Epithelial cell of prostate (primary cell): ENCODE measurements at regions not wholly inside any gene's neighbourhood (a gene's known extent, or its start where the extent isn't known, plus 50 kb on each side); places are given as distances from the start of the nearest gene placed in this dataset.
"Not testable (repeated sequence)": the region's sequence is repeated elsewhere in the genome, so short reads cannot be mapped to it uniquely, and the experiment has no call there.

Experiments used
- DNase-seq: peaks from one replicate; pipeline ENCODE4 v3.0.0-alpha.2; 2011; ENCODE audit warnings: low read depth, low spot score
- H3K27ac ChIP-seq: fragments of 450-650 bp; 2 replicates; pipeline ENCODE4 v1.5.1; 2017; ENCODE audit warnings: mild to moderate bottlenecking

GRCh38 chr16:79863128-79864031, 262.8 kb upstream of the MAF start:
- no peak overlapping the region for H3K27ac ChIP-seq
- no peak for DNase-seq

GRCh38 chr16:79862601-79863000, 262.1 kb upstream of the MAF start:
- H3K27ac ChIP-seq: no peak overlapping the region
- DNase-seq: no peak

GRCh38 chr16:79856581-79856980, 256.0 kb upstream of the MAF start:
- no peak for DNase-seq
- no peak overlapping the region for H3K27ac ChIP-seq

- no peak overlapping the region for H3K27ac ChIP-seq
- DNase-seq: no peak
Measured at GRCh38 chr16:79850348-79850747, 249.8 kb upstream of the MAF start.

- H3K27ac ChIP-seq: no peak overlapping the region
- DNase-seq: no peak
Measured at GRCh38 chr16:79849119-79849518, 248.6 kb upstream of the MAF start.

- no peak overlapping the region for H3K27ac ChIP-seq
Measured at GRCh38 chr16:79848719-79849118, 248.2 kb upstream of the MAF start.

GRCh38 chr16:79847569-79847968, 247.0 kb upstream of the MAF start:
- no peak overlapping the region for H3K27ac ChIP-seq
- no peak for DNase-seq

More at GRCh38 chr16:79848719-79849118, 248.2 kb upstream of the MAF start:
- no peak for DNase-seq

GRCh38 chr16:79847101-79847500, 246.6 kb upstream of the MAF start:
- no peak overlapping the region for H3K27ac ChIP-seq

GRCh38 chr16:79845734-79846135, 245.2 kb upstream of the MAF start:
- no peak overlapping the region for H3K27ac ChIP-seq
- no peak for DNase-seq

More at GRCh38 chr16:79847101-79847500, 246.6 kb upstream of the MAF start:
- no peak for DNase-seq

- H3K27ac ChIP-seq: no peak overlapping the region
- DNase-seq: no peak
Measured at GRCh38 chr16:79845033-79845733, 244.6 kb upstream of the MAF start.

- no peak for DNase-seq
- no peak overlapping the region for H3K27ac ChIP-seq
Measured at GRCh38 chr16:79844603-79845002, 244.1 kb upstream of the MAF start.

GRCh38 chr16:79843631-79844043, 243.1 kb upstream of the MAF start:
- H3K27ac ChIP-seq: no peak overlapping the region
- no peak for DNase-seq

GRCh38 chr16:79843145-79843544, 242.6 kb upstream of the MAF start:
- H3K27ac ChIP-seq: no peak overlapping the region
- no peak for DNase-seq

- H3K27ac ChIP-seq: no peak overlapping the region
- DNase-seq: no peak
Measured at GRCh38 chr16:79842197-79842596, 241.7 kb upstream of the MAF start.

GRCh38 chr16:79839466-79840341, 239.2 kb upstream of the MAF start:
- no peak for DNase-seq
- no peak overlapping the region for H3K27ac ChIP-seq

- DNase-seq: no peak
Measured at GRCh38 chr16:79838496-79839259, 238.1 kb upstream of the MAF start.

GRCh38 chr16:79836144-79836543, 235.6 kb upstream of the MAF start:
- no peak for DNase-seq

More at GRCh38 chr16:79838496-79839259, 238.1 kb upstream of the MAF start:
- no peak overlapping the region for H3K27ac ChIP-seq

GRCh38 chr16:79835194-79835593, 234.7 kb upstream of the MAF start:
- H3K27ac ChIP-seq: no peak overlapping the region
- no peak for DNase-seq

More at GRCh38 chr16:79836144-79836543, 235.6 kb upstream of the MAF start:
- H3K27ac ChIP-seq: no peak overlapping the region

- no peak for DNase-seq
- H3K27ac ChIP-seq: no peak overlapping the region
Measured at GRCh38 chr16:79834720-79835119, 234.2 kb upstream of the MAF start.

GRCh38 chr16:79834003-79834402, 233.5 kb upstream of the MAF start:
- not testable (repeated sequence) for H3K27ac ChIP-seq, DNase-seq
